Ecto neural progenitor cell (in vitro differentiated cells): ENCODE measurements at regions not wholly inside any gene's neighbourhood (a gene's known extent, or its start where the extent isn't known, plus 50 kb on each side); places are given as distances from the start of the nearest gene placed in this dataset.
"Not testable (repeated sequence)": the region's sequence is repeated elsewhere in the genome, so short reads cannot be mapped to it uniquely, and the experiment has no call there.

Experiments used
- DNase-seq: peaks from one replicate; pipeline ENCODE4 v3.0.0-alpha.2; 2018; ENCODE audit warnings: low spot score

DNA sequence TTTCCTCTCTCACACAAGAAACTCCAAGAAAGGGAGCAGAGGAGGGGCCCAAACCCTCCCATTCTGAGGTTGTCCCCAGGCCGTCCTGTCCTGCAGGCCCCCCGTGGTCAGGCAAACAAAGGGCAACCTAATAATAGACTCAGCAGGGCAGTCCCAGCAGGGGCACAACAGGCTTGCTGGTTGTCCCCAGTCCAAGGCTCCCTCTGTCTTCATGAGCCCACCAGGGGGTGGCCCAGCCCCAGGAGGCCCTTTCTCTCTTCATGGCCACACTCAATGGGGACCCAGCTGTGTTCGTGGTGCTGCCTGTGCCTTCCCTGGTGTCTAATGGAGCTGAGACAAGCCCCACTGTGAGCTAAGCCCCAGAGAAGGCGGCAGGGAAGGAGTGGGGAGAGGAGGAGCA is 359.9 kb downstream of the ADGRD1 start:
- DNase-seq, result no peak

DNA sequence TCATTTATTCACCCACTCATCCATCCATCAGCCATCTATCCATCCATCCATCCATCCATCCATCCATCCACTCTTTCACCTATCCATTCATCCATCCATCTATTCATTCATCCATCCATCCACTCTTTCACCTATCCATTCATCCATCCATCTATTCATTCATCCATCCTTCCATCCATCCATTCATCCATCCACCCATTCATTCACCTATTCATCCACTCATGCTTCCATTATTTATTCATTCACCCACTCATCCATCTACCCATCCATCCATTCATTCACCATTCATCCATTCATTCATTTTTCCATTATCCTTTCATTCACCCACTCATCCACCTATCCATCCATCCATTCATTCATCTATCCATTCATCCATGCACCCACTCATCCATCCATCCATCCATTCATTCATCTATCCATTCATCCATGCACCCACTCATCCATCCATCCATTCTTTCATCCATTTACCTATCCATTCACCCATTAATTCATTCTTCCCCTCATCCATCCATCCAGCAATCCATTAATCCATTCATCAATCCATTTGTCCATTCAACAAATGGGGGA is 360.9 kb downstream of the ADGRD1 start:
- no peak for DNase-seq

DNA sequence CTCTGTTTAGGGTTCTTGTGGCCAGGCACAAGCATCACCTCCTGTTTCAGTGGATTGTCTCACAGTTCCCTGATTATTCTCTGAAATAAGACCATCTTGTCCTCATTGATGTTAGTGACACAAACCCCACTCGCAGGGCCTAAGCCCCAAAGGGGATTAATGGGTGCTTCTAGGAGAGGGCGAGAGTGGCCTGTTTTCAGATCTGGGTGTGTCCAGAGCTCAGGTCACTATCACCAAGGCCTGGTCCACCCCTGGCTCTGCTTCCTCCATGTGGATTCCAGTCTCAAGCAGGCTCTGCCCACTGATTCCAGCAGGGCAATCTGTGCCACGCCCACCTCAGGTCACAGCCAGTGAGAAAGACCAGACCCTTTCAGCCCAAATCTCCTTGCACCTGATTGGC is 361.9 kb downstream of the ADGRD1 start:
- no peak for DNase-seq

DNA sequence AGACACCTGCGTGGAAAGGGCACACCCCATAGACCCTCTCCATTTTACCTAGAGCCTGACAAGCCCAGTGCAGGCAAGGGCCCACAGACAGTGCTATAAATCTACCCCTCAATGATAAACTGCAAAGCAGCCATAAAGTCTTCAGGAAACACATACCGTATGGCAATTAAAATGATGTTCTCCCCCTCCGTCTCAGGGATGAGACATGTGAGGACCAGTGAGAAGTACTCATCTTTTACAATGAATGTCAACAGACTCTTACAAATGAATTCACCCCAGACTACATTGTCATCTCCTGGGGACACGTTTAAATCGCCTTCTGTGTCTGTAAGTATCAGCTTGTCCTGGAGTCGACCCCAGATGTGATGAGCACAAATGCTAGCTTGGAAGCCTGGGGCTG is 362.7 kb downstream of the ADGRD1 start:
- no peak for DNase-seq

DNA sequence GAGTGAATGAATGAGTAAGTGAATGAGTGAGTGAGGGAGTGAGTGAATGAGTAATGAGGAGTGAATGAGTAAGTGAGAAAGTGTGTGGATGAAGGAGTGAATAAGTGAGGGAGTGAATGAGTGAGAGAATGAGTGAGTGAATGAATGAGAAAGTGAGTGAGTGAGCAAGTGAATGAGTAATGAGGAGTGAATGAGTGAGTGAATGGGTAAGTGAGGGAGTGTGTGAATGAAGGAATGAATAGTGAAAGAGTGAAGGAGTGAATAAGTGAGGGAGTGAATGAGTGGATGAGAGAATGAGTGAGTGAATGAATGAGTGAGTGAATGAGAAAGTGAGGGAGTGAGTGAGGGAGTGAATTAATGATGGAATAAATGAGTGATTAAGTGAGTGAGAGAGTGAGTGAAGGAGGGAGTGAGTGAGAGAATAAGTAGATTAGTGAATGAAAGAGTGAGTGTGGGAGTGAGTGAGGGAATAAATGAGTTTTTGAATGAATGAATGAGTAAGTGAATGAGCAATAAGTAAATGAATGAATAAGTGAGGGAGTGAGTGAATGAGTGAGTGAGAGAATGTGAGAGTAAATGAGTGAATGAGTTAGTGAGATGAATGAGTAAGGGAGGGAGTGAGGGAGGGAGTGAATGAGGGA is 364.5 kb downstream of the ADGRD1 start:
- DNase-seq, result no peak

DNA sequence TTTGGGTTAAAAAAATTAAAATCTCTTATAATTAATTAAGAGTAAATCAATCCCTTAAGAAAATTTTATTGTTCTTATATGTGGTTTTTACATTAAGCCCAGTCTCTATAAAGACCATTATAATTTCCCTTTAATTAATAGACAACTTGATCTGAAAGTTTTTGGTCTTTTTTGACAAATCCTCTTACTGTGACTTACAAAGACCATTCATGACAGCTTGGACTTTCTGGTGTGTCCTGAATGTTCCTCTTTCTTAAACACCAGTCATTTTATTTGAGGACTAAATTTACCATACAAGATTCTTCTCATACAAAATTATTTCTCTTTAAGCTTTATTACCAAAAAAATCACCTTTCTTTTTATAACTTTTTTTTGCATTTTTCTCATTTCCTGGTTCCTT is 368.3 kb downstream of the ADGRD1 start:
- DNase-seq, result no peak

DNA sequence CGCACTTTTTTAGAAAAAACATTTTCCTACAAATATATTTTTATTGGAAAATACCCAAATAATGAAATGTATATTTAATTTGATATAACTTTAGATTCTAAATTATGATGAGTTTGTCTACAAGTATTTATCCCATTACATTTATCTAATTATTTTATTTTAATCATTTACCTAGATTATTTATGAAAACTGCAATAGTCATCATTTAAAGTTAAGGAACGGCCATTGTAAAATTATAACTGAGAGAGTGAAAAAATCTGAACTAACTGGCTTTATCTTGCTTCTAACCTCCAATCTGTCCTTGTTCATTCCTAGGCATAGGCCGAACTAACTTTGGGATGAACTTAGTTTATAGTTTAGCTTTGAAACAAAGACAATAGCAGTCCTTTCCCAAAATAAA is 368.8 kb downstream of the ADGRD1 start:
- DNase-seq, result not testable (repeated sequence)

DNA sequence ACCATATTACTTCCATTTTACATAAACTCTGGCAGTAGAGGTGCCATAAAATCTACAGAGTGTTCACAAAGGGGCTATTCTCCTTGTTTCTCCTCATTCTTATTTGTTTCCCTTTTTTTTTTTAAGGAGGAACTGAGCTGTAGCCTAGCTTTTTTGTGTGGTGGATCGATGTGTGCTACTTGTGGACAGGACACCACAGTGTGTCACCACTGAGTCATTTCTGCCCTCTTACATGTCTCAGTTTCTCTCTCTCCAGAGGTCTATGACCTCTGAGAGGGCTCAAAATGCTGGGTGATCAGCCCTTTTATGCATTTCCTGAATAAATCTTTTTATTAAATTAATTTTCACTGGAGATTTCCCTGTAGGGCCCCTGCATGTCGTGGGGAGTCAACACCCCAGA is 370.2 kb downstream of the ADGRD1 start:
- DNase-seq, result no peak

DNA sequence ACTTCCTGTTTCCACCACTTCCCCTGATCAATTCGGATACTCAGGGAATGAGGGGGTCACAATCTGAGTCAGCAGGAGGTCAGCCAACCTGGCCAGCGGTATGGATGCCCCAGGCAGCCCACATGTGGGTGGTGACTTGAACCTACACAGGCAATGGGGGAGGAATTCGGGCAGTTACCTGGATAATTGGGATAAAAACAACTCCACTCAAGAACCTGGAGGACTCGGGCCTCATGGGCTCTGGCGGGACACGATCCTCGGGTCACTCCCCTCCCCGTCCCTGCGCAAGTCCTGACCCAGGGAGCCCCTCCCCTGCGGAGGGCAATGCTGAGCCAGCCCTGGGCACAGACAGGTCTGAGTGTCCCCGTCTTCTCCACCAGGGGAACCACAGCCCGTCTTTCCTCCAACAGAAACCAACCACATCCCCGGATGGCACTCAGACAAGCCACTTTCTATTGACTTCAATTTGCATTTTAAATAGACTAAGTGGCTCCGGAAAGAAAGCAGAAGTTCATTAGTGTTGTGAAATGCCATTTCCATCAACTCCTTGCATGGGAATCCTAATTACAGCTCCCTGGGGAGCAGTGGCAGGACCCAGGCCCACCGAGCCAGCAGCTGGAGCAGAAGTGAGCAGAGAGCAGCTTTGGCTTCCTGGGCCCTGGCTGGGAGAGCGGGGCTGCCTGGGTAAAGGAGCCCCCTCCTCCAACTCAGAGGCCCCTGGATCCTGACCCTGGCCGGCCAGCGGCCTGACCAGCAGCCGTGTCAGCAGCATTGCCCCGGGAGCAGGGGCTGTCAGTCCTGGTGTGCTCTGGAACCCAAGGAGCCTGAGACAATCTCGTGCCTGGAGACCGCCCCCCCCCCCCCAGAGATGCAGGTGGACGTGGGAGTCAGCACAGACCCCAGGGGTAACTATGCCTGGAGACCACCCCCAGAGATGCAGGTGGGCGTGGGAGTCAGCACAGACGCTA is 374.1 kb downstream of the ADGRD1 start:
- DNase-seq, result no peak

DNA sequence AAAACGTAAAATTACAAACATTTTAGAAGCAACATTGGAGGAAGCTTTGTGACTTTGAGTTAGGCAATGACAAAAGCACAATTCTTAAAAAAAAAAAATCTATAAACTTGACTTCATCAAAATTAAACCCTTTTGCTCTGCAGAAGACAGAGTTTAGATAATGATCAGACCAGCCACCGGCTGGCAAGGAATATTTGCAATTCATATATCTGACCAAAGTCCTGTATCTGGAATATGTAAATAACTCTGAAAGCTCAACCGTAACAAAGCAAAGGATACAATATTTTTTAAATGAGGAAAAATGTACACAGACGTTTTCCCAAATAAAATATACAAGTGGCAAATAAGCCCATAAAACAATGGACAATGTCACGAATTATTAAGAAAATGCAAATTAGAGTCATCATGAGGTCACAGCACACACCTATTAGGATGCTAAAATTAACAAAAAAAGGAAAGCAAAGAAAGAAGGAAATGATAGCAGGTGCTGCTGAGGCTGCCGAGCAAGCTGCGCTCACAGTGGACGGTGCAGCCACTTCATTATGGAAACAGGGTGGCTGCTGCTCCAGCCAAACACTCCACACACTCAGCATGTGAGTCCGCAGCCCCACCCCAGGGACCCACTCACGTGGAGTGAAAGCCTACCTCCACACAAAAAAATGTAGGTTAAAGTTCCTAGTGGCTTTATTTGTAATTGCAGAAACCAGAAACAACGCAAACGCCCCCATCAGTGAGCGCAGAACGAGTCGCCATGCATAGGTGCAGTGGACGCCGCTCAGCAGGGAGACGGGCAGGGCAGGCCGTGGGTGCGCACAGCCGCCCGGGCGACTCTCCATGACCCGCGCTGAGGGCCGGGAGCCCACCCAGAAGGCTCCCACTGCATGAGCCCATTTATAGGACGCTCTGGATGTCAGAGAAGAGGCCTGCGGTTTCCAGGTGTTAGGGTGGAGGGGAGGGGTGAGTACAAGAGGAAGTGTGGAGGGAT is 375.4 kb downstream of the ADGRD1 start:
- DNase-seq, result not testable (repeated sequence)

DNA sequence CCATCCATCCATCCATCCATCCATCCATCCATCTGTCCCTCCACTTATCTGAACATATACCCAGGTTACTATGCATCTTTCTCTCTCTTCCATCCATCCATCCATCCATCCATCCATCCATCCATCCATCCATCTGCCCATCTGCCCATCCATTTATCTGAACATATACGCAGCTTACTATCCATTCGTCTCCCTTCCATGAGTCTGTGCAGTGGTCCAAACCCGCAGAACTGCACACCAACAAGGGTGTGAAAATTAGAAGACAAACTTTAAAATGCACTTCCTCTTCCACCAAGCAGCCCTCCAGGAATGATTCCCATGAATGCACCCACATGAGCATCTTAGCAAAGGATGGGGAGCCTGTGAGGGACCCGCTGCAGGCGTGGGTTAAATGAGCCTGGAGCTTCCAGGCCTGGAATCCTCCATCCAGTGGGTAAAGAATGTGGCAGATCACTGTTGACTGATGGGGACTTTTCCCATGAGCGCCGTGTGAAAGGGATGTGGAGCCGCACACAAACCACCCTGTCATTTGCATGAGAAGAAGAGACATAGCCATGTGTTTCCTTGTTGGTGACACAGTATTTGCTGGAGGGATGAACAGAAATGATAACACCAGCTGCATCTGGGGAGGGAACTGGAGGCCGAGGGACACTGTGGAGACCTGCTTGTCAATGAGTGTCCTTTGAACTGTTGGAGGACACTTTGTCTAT is 376.6 kb downstream of the ADGRD1 start:
- DNase-seq, result no peak

DNA sequence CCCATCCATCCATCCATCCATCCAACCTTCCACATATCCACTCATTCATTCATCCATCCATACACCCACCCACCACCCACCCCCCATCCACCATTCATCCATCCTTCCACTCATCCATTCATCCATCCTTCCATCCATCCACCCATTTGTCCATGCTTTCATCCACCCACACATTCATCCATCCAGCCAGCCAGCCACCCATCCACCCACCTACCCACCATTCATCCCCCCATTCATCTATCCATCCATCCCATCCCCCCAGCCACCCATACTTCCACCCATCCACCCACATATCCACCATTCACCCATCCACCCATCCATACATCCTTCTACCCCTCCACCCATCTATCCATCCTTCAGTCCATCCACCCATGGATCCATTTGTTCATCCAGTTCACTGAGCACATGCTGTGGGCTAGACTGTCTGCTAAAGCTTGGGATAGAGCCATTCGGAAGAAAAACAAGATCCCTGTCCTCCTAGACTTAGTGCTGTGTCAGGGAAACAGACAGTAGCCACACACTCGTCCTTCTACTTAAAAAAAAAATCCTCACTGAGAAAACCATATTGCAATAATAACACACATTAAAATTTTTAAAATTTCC is 377.5 kb downstream of the ADGRD1 start:
- DNase-seq, result no peak

DNA sequence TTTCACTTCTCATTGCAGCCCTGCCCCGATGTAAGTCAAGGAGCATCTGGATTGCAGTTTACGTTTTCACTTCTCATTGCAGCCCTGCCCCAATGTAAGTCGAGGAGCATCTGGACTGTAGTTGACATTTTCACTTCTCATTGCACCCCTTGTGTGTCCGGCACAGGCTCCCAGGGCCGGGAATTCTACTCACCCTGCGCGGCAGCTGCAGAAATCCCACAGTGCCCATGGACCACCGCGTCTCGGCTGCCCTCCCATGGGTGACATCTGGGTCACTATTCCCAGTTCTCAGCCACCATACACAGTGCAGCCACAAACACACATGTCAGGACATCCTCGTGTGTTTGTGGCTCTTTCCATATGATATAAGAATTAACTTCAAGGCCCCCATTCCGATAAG is 378.5 kb downstream of the ADGRD1 start:
- no peak for DNase-seq

DNA sequence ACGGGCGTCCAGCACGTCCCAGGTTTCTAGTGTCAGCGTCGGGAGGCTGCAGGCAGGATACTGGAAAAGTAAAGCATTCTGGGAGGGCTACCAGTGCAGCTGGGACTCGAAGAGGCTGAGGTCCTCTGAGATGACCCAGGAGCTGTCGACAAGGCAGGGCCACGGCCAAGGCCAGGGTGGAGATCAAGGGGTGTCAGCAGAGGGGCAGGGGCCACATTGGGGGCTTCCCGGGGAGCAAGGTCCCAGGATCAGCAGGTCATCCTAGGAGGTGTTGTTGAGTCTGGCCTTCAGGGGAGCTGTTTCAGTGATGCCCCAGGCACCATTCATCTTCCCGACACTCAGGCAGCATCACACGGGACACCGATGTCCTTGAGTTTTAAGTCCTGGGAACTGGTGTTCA is 377.8 kb upstream of the SFSWAP start:
- no peak for DNase-seq

DNA sequence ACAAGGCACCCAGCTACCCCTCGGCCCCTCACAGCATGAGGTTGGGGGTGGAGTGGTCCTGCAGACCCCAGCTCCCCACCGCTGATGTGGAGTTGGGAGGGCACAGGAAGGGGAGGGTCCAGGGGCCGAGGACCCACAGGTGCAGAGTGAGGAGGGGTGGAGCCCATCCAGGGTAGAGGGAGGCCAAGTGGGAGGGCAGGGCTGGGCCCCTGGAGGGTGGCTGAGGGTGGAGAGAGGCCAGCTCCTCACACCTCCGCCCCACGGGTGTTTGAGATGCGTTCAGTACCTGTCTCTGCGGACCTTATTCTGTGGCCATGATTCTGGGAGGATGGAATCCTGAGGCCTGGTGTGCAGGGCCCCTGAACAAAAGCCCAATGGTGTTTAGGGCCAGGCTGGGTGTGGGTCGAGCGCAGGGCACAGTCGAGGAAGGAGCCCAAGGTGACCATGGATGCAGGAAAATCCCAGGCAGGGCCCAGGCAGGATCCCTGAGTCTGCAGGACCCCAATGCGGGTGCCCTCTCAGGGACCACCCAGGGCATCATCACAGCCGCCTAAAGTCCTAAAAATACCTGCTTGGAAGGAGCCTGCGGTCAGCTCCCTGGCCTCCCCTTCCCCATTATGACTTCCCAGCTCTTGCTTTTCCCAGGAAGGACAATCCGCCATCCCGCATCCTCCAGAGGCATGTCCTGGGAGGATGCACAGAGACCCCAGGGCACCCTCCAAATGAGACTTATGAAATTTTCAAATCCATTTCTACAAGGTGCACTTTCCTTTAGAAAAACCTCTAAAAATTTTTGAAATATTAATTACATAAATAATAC is 377.1 kb upstream of the SFSWAP start:
- DNase-seq, result no peak

DNA sequence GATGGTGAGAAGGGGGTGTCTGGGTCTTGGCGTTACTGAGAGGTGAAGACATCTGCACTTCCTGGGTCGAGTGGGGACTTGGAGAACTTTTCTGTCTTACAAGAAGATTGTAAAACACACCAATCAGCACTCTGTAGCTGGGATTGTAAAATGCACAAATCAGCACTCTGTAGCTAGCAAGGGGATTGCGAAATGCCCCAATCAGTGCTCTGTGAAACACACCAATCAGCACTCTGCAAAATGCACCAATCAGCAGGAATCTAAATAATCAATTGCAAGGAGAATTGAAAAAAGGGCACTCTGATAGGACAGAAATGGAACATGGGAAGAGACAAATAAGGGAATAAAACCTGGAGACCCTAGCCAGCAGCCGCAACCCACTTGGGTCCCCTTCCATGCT is 376.1 kb upstream of the SFSWAP start:
- no peak for DNase-seq

DNA sequence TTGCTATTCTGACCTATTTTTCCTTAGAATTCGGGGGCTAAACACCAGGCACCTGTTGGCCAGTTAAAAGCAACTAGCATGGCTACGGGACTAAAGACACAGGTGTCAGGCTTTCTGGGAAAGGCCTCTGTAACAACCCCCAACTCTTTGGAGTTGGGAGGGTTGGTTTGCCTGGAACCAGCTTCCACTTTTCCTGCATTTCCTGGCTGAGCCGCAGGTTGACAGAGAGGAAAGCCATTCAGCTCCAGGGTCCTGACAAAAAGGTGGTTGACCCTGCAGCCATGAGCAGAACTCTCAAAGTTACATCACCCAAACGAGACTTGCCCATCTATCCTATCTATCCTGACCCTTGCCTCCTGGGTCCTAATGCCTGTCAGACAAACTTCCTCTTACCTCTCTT is 375.4 kb upstream of the SFSWAP start:
- no peak for DNase-seq

DNA sequence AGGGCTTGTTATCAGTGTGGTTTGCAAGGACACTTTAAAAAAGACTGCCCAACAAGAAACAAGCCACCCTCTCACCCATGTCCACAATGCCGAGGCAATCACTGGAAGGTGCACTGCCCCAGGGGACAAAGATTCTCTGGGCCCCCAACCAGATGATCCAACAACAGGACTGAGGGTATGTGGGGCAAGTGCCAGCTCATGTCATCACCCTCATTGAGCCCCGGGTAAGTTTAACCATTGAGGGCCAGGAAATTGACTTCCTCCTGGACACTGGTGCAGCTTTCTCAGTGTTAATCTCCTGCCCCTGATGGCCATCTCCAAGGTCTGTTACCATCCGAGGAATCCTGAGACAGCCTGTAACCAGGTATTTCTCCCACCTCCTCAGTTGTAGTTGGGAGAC is 373.0 kb upstream of the SFSWAP start:
- DNase-seq, result not testable (repeated sequence)

DNA sequence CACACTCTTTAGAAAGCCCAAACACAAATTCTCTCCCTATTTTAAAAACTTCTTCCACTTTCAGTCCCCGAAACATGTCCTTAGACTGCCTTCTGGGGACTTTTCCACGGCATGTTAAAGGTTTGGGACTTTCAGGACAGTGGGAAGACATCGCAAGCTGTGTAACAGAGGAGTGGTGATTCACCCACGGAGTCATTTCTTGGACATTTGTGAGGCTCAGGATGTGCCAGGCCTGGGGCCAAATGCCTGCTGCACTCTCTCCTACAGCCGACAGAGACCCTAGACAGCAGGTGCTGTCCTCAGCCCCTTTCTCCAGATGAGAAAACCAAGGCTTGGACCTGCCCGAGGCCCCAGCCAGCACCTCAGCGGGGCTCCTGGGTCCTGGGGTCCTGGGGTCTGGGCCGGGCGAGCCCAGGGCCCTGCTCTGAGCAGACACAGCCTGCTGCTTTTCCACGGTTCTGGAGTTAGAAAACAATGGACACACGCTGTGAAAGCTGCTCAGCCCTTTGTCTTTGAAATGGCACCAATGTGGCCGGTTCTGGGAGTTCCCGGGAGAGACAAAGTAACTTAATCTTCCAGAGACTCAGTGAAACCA is 370.2 kb upstream of the SFSWAP start:
- no peak for DNase-seq

DNA sequence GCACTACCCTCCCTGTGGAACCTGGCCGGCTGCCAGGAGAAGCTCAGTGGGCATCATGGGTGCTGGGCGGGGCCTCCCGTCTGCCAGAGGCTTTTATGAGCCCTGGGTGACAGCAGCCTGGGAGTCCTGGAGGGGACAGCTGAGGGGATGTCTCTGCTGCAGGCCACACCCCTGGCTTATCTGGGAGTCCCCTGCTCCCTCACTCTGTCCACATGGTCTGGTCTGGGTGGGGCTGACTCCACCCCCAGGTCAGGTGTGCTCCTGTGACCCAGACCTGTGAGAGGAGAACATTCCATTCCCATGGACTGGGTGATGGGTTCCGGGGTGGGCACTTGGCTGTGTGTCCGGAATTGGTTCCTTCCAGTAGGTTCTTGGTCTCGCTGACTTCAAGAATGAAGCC is 369.3 kb upstream of the SFSWAP start:
- not testable (repeated sequence) for DNase-seq
